ENCODE measurements at regions not wholly inside any gene's neighbourhood (a gene's known extent, or its start where the extent isn't known, plus 50 kb on each side); places are given as distances from the start of the nearest gene placed in this dataset.

- TF ChIP-seq EZH2 (optimal IDR thresholded peaks at IDR 0.05; ENCODE audit: low read depth, low read length): no peak
- TF ChIP-seq EZH2phosphoT487 (IDR thresholded peaks at IDR 0.05; ENCODE audit: low read length): no peak
- no peak for TF ChIP-seq CTCF (IDR thresholded peaks at IDR 0.05; ENCODE audit: low read length)
These were observed 294.6 kb upstream of the ZNF337 start for GRCh38 chr20:25991051-25991755.

Measured in MM.1S (cell line).